Heart left ventricle (tissue), 16 donors: ENCODE measurements at regions not wholly inside any gene's neighbourhood (a gene's known extent, or its start where the extent isn't known, plus 50 kb on each side); places are given as distances from the start of the nearest gene placed in this dataset.

Experiments used
- ATAC-seq, 4 donors: fragments of 200-7000 bp; cut with Tn5 transposase; one replicate each; pipeline ENCODE4 v1.9.1; 2020 to 2022; ENCODE audit warnings: moderate library complexity in 4 of 4, mild to moderate bottlenecking in 3 of 4, moderate number of reproducible peaks in 1 of 4
- DNase-seq, 5 donors: peaks; one replicate each; pipeline ENCODE4 v3.0.0-alpha.2; 2020
- H3K27ac ChIP-seq, 12 donors: fragments of 200-600 bp; sonication (generic) in 4 of 12; one replicate each; pipeline versions ENCODE4 v1.5.0 to v1.8.0; 2016 to 2022; ENCODE audit warnings: mild to moderate bottlenecking in 2 of 12
- H3K27me3 ChIP-seq, 9 donors: fragments of 200-600 bp; sonication (generic) in 2 of 9; one replicate each; pipeline versions ENCODE4 v1.5.1 to v1.8.0; 2016 to 2022; ENCODE audit warnings: mild to moderate bottlenecking in 3 of 9
- H3K36me3 ChIP-seq, 9 donors: fragments of 200-600 bp; sonication (generic) in 2 of 9; one replicate each; pipeline versions ENCODE4 v1.5.0 to v1.8.0; 2018 to 2022; ENCODE audit warnings: mild to moderate bottlenecking in 2 of 9
- H3K4me1 ChIP-seq, 12 donors: fragments of 200-600 bp; sonication (generic) in 4 of 12; one replicate each; pipeline versions ENCODE4 v1.5.0 to v1.8.0; 2016 to 2022; ENCODE audit warnings: mild to moderate bottlenecking in 3 of 12
- H3K4me3 ChIP-seq, 12 donors: fragments of 200-600 bp; sonication (generic) in 4 of 12; one replicate each; pipeline versions ENCODE4 v1.5.0 to v1.8.0; 2017 to 2022; ENCODE audit warnings: mild to moderate bottlenecking in 9 of 12, moderate library complexity in 4 of 12
- H3K9me3 ChIP-seq, 12 donors: fragments of 200-600 bp; sonication (generic) in 4 of 12; one replicate each; pipeline versions ENCODE4 v1.5.0 to v1.8.0; 2016 to 2022; ENCODE audit warnings: mild to moderate bottlenecking in 1 of 12
- CTCF ChIP-seq, 12 donors: fragments of 200-600 bp; sonication (generic) in 4 of 12; IDR thresholded peaks; one replicate each; pipeline versions ENCODE4 v1.5.0 to v1.8.0; 2018 to 2022; ENCODE audit warnings: antibody characterized with exemption in 12 of 12, mild to moderate bottlenecking in 5 of 12
- POLR2A ChIP-seq, 2 donors: fragments of 450-650 bp; IDR thresholded peaks; one replicate each; pipeline ENCODE4 v1.6.1; 2017; ENCODE audit warnings: antibody characterized with exemption in 2 of 2, mild to moderate bottlenecking in 2 of 2, moderate library complexity in 2 of 2
- WGBS, 4 donors: extraction: QIAGEN DNeasy Blood & Tissue Kit in 2 of 4; methylation state at CpG; one replicate each; pipeline versions ENCODE4 v1.1.5 to v1.1.7; 2013 to 2018; 5-methylcytosine and 5-hydroxymethylcytosine counted together
- intact Hi-C, 10 donors: fragments of 100-400 bp; cut with DNase I; formaldehyde crosslinking; loops; one replicate each; pipeline versions ENCODE4 v1.11.1 to v1.14.2; 2022
- donor health status: ischemic (EF 13 %, LVEDD 7.1; RV severe dilation, severe dysfunction).
- donor health status: healthy with polysubstance abuse.
- donor health status: DM: no; HTN: yes; CAD: no.
- donor health status: DM: no; HTN: no; CAD: no.
- donor health status: ischemic (EF 25% LVEDD 6.9; RV normal size, moderate dysfunction).
- donor health status: ischemic (EF 25% LVEDD 5.7; RV mildly dilated, moderate dysfunction).
- donor health status: healthy.
- donor health status: DM: yes; HTN: yes; CAD: no.
- donor health status: ischemic (EF 35%, LVEDD 5.7; RV mildly dilated, moderate dysfunction).
- donor health status: nonischemic (EF 11% LVEDD 7.7; RV severe dilation, severe dysfunction).
- donor health status: DM: yes; HTN: yes; CAD: no.
- donor health status: PGD.
- donor health status: ischemic (EF 29% LVEDD 5.4; RV normal size, mild dysfunction).
- donor health status: nonischemic (EF 23%, LVEDD 6.1; RV moderate dilation, normal function).

DNA sequence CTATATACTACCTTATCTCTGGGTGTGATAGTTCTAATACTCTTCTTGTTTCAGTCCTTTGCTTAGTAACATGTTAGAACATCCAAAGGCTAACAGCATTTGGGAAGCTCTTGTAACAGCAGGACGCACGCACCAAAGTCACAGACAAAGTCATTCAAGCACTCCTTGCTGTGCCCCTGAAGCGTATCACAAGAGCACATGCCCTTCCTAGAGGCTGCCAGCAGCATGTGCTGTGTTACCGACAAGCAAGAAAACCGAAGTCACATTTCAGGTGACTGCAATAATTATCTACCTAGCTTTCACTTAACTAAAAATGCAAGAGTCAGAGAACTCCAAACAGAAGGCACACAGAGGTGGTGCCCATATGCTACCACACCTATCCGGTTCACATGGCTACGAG is 194.1 kb downstream of the KLF12 start:
- H3K27ac ChIP-seq: peak overlapping the region in 8 of 12 donors; percentile 9 to 68 (median 48)
- TF ChIP-seq POLR2A (IDR thresholded peaks at IDR 0.05): no peak
- peak in 4 of 12 donors; percentile 9 to 20 (median 14) for TF ChIP-seq CTCF (IDR thresholded peaks at IDR 0.05)
- H3K9me3 ChIP-seq: no peaks in the 10 kb centered on the region
- DNase-seq (peak in 4 of 5 donors; percentile 32 to 78 (median 57)), ATAC-seq (peak; percentile 82 to 92 (median 90))
- H3K27me3 ChIP-seq: no peaks in the 10 kb centered on the region
- peaks cover 0 to 9% (median 0%) of the 10 kb centered on the region in 9 donors for H3K36me3 ChIP-seq
- intact Hi-C loops: loop anchor here in 6 of 10 donors (5.0 to 10.0 kb wide), 6 partner anchors 65 to 355 kb away; partner anchors contain the start of gene KLF12 (in 3 of the 6)
- peaks cover 0 to 47% (median 20%) of the 10 kb centered on the region in 12 donors for H3K4me1 ChIP-seq
- 45 to 67% (median 60%) methylated on average over 7 of the region's 7 CpGs for WGBS, 4 donors
- H3K4me3 ChIP-seq: no peak overlapping the region

GRCh38 chr13:73939603-73940002 is 194.6 kb downstream of the KLF12 start:
- ATAC-seq: peak in 1 of 4 donors; percentile 6
- TF ChIP-seq CTCF (IDR thresholded peaks at IDR 0.05) (no peak), POLR2A (IDR thresholded peaks at IDR 0.05) (no peak)
- Histone ChIP-seq H3K4me3 (no peak overlapping the region), H3K9me3 (no peaks in the 10 kb centered on the region), H3K36me3 (peaks cover 0 to 9% (median 0%) of the 10 kb centered on the region in 9 donors), H3K27ac (peak overlapping the region in 8 of 12 donors; percentile 7 to 68 (median 48)), H3K4me1 (peaks cover 0 to 47% (median 21%) of the 10 kb centered on the region in 12 donors), H3K27me3 (no peaks in the 10 kb centered on the region)
- DNase-seq: no peak
- intact Hi-C loops: loop anchor here in 8 of 10 donors (5.0 to 10.0 kb wide), 7 partner anchors 65 to 355 kb away; partner anchors contain the start of gene KLF12 (in 3 of the 8)
- WGBS, 4 donors: 81 to 95% (median 91%) methylated on average over 1 of the region's 1 CpG

GRCh38 chr13:73939071-73939380 is 195.2 kb downstream of the KLF12 start:
- TF ChIP-seq CTCF (IDR thresholded peaks at IDR 0.05): no peak
- no peak for TF ChIP-seq POLR2A (IDR thresholded peaks at IDR 0.05)
- peaks cover 0 to 47% (median 19%) of the 10 kb centered on the region in 12 donors for H3K4me1 ChIP-seq
- H3K4me3 ChIP-seq: no peak overlapping the region
- H3K27me3 ChIP-seq: no peaks in the 10 kb centered on the region
- H3K36me3 ChIP-seq: peaks cover 0 to 9% (median 0%) of the 10 kb centered on the region in 9 donors
- no peak for ATAC-seq
- intact Hi-C loops: loop anchor here in 2 of 10 donors (5.0 to 10.0 kb wide), 2 partner anchors 104 to 348 kb away; no protein-coding TSS in a partner anchor
- WGBS, 4 donors: 95 to 100% (median 97%) methylated on average over 3 of the region's 3 CpGs
- DNase-seq: no peak
- H3K9me3 ChIP-seq: no peaks in the 10 kb centered on the region
- no peak overlapping the region for H3K27ac ChIP-seq

- intact Hi-C loops: loop anchor here in 2 of 10 donors (5.0 to 10.0 kb wide), 2 partner anchors 104 to 349 kb away; no protein-coding TSS in a partner anchor
- peak in 1 of 4 donors; percentile 44 for ATAC-seq
- no peaks in the 10 kb centered on the region for H3K27me3 ChIP-seq
- no peak for DNase-seq
- H3K4me1 ChIP-seq: peaks cover 0 to 42% (median 15%) of the 10 kb centered on the region in 12 donors
- no peak overlapping the region for H3K27ac ChIP-seq
- H3K36me3 ChIP-seq: peaks cover 0 to 9% (median 0%) of the 10 kb centered on the region in 9 donors
- TF ChIP-seq POLR2A (IDR thresholded peaks at IDR 0.05): no peak
- no peak overlapping the region for H3K4me3 ChIP-seq
- 89 to 93% (median 90%) methylated on average over 10 of the region's 10 CpGs for WGBS, 4 donors
- no peaks in the 10 kb centered on the region for H3K9me3 ChIP-seq
Observed at GRCh38 chr13:73938372-73939070, 195.7 kb downstream of the KLF12 start.
